OCI-LY1 (cell line): ENCODE measurements at regions not wholly inside any gene's neighbourhood (a gene's known extent, or its start where the extent isn't known, plus 50 kb on each side); places are given as distances from the start of the nearest gene placed in this dataset.

Experiments
- H2AFZ ChIP-seq: fragments of 200-600 bp; sonication (generic), shearing (Covaris generic); 2 replicates; pipeline ENCODE4 v1.6.0; 2014; ENCODE audit warnings: antibody characterized with exemption, mild to moderate bottlenecking, low read length
- H3F3A ChIP-seq: fragments of 200-600 bp; sonication (generic), shearing (Covaris generic); 2 replicates; pipeline ENCODE4 v1.6.0; 2014; ENCODE audit warnings: mild to moderate bottlenecking, antibody characterized with exemption, low read length, moderate library complexity; ENCODE audit not compliant: insufficient read depth
- H3K27ac ChIP-seq: fragments of 200-600 bp; sonication (generic); 2 replicates; pipeline ENCODE4 v1.5.1; 2014; ENCODE audit warnings: low read length, mixed run types, mild to moderate bottlenecking, low read depth; ENCODE audit not compliant: poor library complexity, severe bottlenecking
- H3K27me3 ChIP-seq: fragments of 200-600 bp; sonication (generic); 2 replicates; pipeline ENCODE4 v1.6.0; 2014; ENCODE audit warnings: antibody characterized with exemption, mild to moderate bottlenecking, low read length, moderate library complexity; ENCODE audit not compliant: insufficient read depth
- H3K36me3 ChIP-seq: fragments of 200-600 bp; sonication (generic); 2 replicates; pipeline ENCODE4 v1.6.1; 2014; ENCODE audit warnings: mild to moderate bottlenecking, antibody characterized with exemption, low read length, moderate library complexity, mixed read lengths; ENCODE audit not compliant: insufficient read depth
- H3K4me1 ChIP-seq: fragments of 200-600 bp; sonication (generic); 2 replicates; pipeline ENCODE4 v1.5.1; 2014; ENCODE audit warnings: mild to moderate bottlenecking, low read length, moderate library complexity; ENCODE audit not compliant: insufficient read depth, severe bottlenecking
- H3K4me2 ChIP-seq: fragments of 200-600 bp; sonication (generic), shearing (Covaris generic); 2 replicates; pipeline ENCODE4 v1.6.1; 2014; ENCODE audit warnings: low read length
- H3K4me3 ChIP-seq: fragments of 200-600 bp; sonication (generic); 2 replicates; pipeline ENCODE4 v1.5.1; 2014; ENCODE audit warnings: low read length, low read depth, mild to moderate bottlenecking, mixed read lengths; ENCODE audit not compliant: poor library complexity, severe bottlenecking
- H3K79me2 ChIP-seq: fragments of 200-600 bp; shearing (Covaris generic); 2 replicates; pipeline ENCODE4 v1.6.1; 2016; ENCODE audit warnings: mixed run types, low read length, mixed read lengths; ENCODE audit not compliant: insufficient read depth
- H3K9ac ChIP-seq: fragments of 200-600 bp; sonication (generic), shearing (Covaris generic); 2 replicates; pipeline ENCODE4 v1.6.1; 2014; ENCODE audit warnings: mild to moderate bottlenecking, low read length, mixed read lengths
- H3K9me2 ChIP-seq: fragments of 200-600 bp; sonication (generic), shearing (Covaris generic); 2 replicates; pipeline ENCODE4 v1.6.1; 2014; ENCODE audit warnings: low read depth, mild to moderate bottlenecking, low read length, mixed read lengths
- H3K9me3 ChIP-seq: fragments of 200-600 bp; shearing (Covaris generic); 2 replicates; pipeline ENCODE4 v1.6.1; 2014; ENCODE audit warnings: low read length, mixed read lengths
- H4K20me1 ChIP-seq: fragments of 200-600 bp; sonication (generic), shearing (Covaris generic); 2 replicates; pipeline ENCODE4 v1.6.0; 2016; ENCODE audit warnings: mild to moderate bottlenecking, low read length; ENCODE audit not compliant: insufficient read depth
- CTCF ChIP-seq: fragments of 200-600 bp; sonication (generic), shearing (Covaris generic); IDR thresholded peaks from 2 replicates; pipeline ENCODE4 v1.5.1; 2017; ENCODE audit warnings: mild to moderate bottlenecking, antibody characterized with exemption, low read length, moderate library complexity, mixed read lengths
- EZH2 ChIP-seq: fragments of 200-600 bp; sonication (generic), shearing (Covaris generic); IDR thresholded peaks from 2 replicates; pipeline ENCODE4 v1.8.0; 2017; ENCODE audit warnings: borderline replicate concordance, mixed run types, mild to moderate bottlenecking, antibody characterized with exemption, low read length, moderate library complexity, mixed read lengths

GRCh38 chr3:109882144-109882543 is 544.8 kb upstream of the DPPA4 start:
- no peak overlapping the region for H3K27ac ChIP-seq
- H3K4me3 ChIP-seq: no peak overlapping the region
- no peaks in the 10 kb centered on the region for H4K20me1 ChIP-seq
- no peak overlapping the region for H3K9ac ChIP-seq
- peaks cover 3% of the 10 kb centered on the region for H3K4me1 ChIP-seq
- H3K4me2 ChIP-seq: no peak overlapping the region
- H3F3A ChIP-seq: no peaks in the 10 kb centered on the region
- no peaks in the 10 kb centered on the region for H3K36me3 ChIP-seq
- no peaks in the 10 kb centered on the region for H3K79me2 ChIP-seq
- 0 out of 2 replicates have a peak, but pooled peaks cover 3% of the 10 kb centered on the region for H3K9me3 ChIP-seq
- no peaks in the 10 kb centered on the region for H3K27me3 ChIP-seq
- TF ChIP-seq CTCF: no peak
- TF ChIP-seq EZH2: no peak
- no peaks in the 10 kb centered on the region for H3K9me2 ChIP-seq
- H2AFZ ChIP-seq: no peak overlapping the region

- Histone ChIP-seq H3F3A (no peaks in the 10 kb centered on the region), H3K36me3 (no peaks in the 10 kb centered on the region), H2AFZ (no peak overlapping the region), H3K79me2 (no peaks in the 10 kb centered on the region), H4K20me1 (no peaks in the 10 kb centered on the region), H3K27me3 (no peaks in the 10 kb centered on the region), H3K4me3 (no peak overlapping the region), H3K27ac (no peak overlapping the region), H3K9me3 (no peaks in the 10 kb centered on the region), H3K9me2 (no peaks in the 10 kb centered on the region), H3K4me1 (peaks cover 6% of the 10 kb centered on the region), H3K4me2 (no peak overlapping the region), H3K9ac (no peak overlapping the region)
- TF ChIP-seq EZH2 (no peak), CTCF (no peak)
These were observed 549.9 kb upstream of the DPPA4 start for GRCh38 chr3:109887293-109887692.

GRCh38 chr3:109888026-109888425 is 550.7 kb upstream of the DPPA4 start:
- Histone ChIP-seq H3K9me3 (no peaks in the 10 kb centered on the region), H3K27ac (no peak overlapping the region), H3K27me3 (no peaks in the 10 kb centered on the region), H3K4me3 (no peak overlapping the region), H2AFZ (no peak overlapping the region), H4K20me1 (no peaks in the 10 kb centered on the region), H3K9ac (no peak overlapping the region), H3K4me1 (peaks cover 6% of the 10 kb centered on the region), H3K4me2 (no peak overlapping the region), H3K9me2 (no peaks in the 10 kb centered on the region), H3F3A (no peaks in the 10 kb centered on the region), H3K79me2 (no peaks in the 10 kb centered on the region), H3K36me3 (no peaks in the 10 kb centered on the region)
- TF ChIP-seq CTCF (no peak), EZH2 (no peak)
